GM21526 (cell line): ENCODE measurements at regions not wholly inside any gene's neighbourhood (a gene's known extent, or its start where the extent isn't known, plus 50 kb on each side); places are given as distances from the start of the nearest gene placed in this dataset.

ENCODE experiments used
- ATAC-seq: cut with Tn5 transposase; IDR thresholded peaks from one replicate; pipeline ENCODE4 v1.9.1; 2021; ENCODE audit warnings: moderate library complexity; ENCODE audit not compliant: unreplicated experiment, low FRiP score

- ATAC-seq: no peak
Observed at GRCh38 chr12:42786400-42787148, 197.0 kb upstream of the PRICKLE1 start.

DNA sequence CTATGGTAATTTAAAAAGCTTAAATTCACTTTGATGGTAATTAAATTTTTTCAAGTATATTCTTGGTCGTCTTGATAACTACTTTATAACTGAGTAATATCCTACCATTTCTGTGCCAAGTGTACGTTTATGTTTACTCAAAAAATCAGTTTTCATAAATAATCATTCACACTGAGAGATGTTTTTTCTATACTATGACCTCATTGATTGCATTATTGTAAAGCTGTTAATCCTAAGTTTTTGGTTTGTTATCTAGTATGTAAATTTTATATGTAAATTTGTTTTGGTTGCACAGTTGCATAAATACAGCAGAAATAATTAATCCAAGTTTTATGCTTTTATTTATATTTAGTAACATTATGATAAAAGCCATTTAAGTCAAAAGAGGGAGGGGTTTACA, 196.4 kb upstream of the PRICKLE1 start:
- ATAC-seq: no peak

- no peak for ATAC-seq
Observed at GRCh38 chr12:42780671-42781070, 191.1 kb upstream of the PRICKLE1 start.

GRCh38 chr12:42779186-42779859, 189.8 kb upstream of the PRICKLE1 start:
- no peak for ATAC-seq

GRCh38 chr12:42776396-42776795, 186.8 kb upstream of the PRICKLE1 start:
- no peak for ATAC-seq

GRCh38 chr12:42774238-42774637, 184.7 kb upstream of the PRICKLE1 start:
- ATAC-seq: no peak

DNA sequence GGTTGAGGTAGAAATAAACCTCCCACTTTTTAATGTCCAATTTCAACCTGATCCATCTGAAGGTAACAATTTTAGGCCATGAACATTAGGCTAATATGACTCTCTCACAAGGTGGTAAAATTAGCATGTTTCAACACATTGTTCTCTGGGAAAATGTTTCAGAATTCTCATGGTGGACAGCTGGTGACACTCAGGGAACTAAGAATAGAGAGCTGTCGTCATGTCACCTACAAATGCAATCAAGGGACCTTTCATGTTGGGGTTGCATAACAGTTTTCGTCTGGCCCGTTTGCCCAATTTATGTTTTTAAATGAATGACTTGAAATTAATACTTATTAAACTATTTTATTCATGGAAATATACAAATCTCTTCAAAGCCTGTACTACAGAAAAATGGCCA, 180.7 kb upstream of the PRICKLE1 start:
- no peak for ATAC-seq

DNA sequence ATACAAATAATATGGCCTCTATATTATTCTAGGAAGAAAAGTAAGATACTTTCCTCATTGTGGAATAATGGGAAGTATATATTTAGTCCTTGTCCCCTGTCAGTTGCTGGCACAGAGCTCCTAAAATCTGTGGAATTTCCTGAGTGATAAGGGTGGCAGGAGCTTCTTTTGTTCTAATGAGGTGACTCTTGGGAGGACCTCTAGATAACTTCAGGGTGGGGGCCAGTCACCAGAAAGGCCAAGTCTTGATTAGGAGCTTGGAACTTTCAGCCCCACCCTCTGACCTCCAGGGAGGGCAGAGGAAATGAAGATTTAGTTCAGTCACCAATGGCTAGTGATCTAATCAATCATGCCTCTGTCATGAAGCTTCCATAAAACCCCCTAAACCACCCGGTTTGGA, 179.9 kb upstream of the PRICKLE1 start:
- no peak for ATAC-seq

DNA sequence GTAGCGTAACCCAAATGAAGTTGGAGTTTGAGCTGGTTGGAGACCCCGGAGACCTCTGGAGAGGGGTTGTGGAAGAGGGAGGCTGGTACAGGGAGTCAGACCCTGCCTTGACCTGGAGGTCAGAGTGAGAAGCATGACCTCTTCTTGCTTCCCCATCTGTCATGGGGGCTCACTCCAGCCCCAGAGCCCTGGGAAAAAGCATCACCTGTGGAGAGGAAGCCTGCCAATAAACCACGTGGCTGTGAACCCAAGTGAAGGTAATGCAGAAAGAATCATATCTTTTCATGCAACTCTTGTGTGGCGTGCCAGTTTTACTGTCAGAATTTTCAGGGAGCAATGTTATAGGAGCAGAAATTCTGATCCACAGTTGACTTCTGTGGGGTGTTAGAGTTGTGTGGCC, 178.5 kb upstream of the PRICKLE1 start:
- no peak for ATAC-seq

DNA sequence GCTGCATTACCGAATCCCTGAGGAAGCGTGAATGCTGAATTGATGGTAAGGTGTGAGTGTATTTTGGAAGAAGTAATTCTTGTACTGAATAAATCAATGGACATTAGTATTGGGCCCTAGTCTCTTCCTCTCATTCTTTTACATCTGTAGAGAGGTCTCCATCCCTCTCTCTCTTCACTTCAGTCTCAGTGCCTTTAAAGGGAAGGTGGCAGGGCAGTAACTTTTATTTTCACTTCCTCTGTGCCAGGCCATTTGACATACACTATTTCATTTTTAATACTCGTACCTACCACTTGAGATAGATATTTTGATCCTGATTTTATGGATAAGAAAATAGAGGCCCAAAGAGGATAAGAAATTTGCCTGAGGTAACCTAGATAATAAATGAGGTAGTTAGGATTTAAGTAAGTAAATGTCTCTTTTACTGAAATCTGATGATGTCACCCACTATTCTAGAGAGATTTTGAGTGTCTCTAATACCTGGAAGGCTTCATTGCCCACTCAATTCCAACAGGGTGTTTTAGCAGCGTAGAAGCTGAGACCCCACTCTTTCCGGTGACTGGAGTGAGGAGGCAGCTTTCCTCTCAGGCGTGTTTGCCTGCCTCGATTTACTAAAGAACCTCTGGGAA, 177.9 kb upstream of the PRICKLE1 start:
- no peak for ATAC-seq

- ATAC-seq: no peak
Observed at GRCh38 chr12:42766754-42767153, 177.2 kb upstream of the PRICKLE1 start.

DNA sequence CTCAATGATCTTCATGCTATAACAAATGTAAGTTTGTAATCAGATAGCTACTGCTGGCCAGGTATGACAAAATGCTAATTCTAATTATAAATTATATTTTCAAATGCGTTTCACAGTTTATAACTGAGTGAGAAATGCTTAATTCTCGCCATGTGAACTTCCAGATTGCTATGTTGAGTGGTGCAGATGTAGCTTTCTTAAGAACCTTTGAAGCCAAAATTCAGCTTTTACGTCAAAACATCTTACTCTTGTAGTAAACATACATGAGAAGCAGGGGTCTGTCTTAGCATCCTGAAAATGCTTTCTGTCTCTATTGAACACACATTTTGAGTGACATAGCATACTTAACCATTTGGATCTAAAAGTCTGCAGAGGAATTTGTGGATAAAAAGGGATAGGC, 176.5 kb upstream of the PRICKLE1 start:
- no peak for ATAC-seq

GRCh38 chr12:42763682-42764081, 174.1 kb upstream of the PRICKLE1 start:
- no peak for ATAC-seq

GRCh38 chr12:42762395-42762925, 172.9 kb upstream of the PRICKLE1 start:
- ATAC-seq: no peak

GRCh38 chr12:42761601-42762350, 172.2 kb upstream of the PRICKLE1 start:
- ATAC-seq: no peak

GRCh38 chr12:42761086-42761485, 171.5 kb upstream of the PRICKLE1 start:
- ATAC-seq: no peak

- ATAC-seq: no peak
Observed at GRCh38 chr12:42760550-42760949, 171.0 kb upstream of the PRICKLE1 start.

- no peak for ATAC-seq
Observed at GRCh38 chr12:42759622-42760273, 170.2 kb upstream of the PRICKLE1 start.

DNA sequence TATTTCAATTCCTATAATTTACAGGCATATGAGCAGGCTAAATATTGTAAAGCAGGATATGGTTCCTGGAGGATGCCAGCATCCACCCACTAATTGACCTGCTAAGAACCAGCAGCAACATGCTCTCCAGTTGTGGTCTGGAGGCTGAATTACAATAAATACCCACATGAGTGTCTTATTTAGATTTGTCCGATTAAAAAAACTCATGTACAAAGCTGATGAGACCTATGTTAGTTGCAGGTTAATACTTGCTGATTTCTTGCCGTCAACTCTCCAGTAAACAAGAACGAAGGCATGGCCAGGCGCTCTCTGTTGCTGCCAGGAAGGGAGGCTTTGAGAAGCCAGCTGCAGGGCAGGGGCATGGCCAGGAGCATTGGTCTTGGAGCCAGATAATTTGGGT, 169.3 kb upstream of the PRICKLE1 start:
- ATAC-seq: no peak

- no peak for ATAC-seq
Observed at GRCh38 chr12:42757624-42758119, 168.1 kb upstream of the PRICKLE1 start.
